ENCODE measurements at regions not wholly inside any gene's neighbourhood (a gene's known extent, or its start where the extent isn't known, plus 50 kb on each side); places are given as distances from the start of the nearest gene placed in this dataset.

DNA sequence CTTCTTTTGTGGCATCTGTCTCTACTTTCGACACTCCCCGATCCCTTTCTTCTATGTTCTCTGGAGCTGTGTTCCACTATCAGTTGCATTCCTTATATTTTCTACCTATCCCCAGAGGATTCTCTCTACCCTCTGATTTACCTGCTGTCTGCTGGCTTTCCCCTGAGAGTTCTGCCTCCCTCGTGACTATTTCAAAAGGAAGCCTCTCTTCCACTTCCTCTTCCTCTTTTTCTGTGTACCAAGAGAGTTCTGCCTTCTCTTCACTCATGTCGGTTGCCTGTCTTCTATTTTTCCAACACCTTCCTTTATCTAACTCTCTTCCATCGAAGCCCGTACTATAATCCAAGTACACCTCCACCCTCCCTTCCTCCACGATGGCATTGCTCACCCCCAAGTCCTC lies 631.7 kb downstream of the SMARCA1 start:
- Histone ChIP-seq H3K4me3 (ENCODE audit: low read length) (no peak overlapping the region), H3K9me3 (replicated peaks; ENCODE audit: insufficient read depth, low read length) (no peaks in the 10 kb centered on the region), H3K79me2 (ENCODE audit: low read length) (no peaks in the 10 kb centered on the region), H3K9me2 (replicated peaks; ENCODE audit: insufficient read depth, low read length) (no peaks in the 10 kb centered on the region), H3K27me3 (replicated peaks; ENCODE audit: insufficient read depth, low read length) (no peaks in the 10 kb centered on the region), H3K36me3 (replicated peaks; ENCODE audit: insufficient read depth, low read length) (no peaks in the 10 kb centered on the region), H3K9ac (ENCODE audit: low read length) (no peak overlapping the region), H2AFZ (ENCODE audit: low read length) (no peak overlapping the region), H3K4me2 (ENCODE audit: low read depth, low read length) (no peak overlapping the region), H3F3A (ENCODE audit: insufficient read depth, low read length) (no peaks in the 10 kb centered on the region), H3K27ac (ENCODE audit: low read length) (no peak overlapping the region), H4K20me1 (ENCODE audit: insufficient read depth, low read length) (no peaks in the 10 kb centered on the region), H3K4me1 (ENCODE audit: low read length) (no peaks in the 10 kb centered on the region)
- no peak for DNase-seq
- TF ChIP-seq, protein P1, sequence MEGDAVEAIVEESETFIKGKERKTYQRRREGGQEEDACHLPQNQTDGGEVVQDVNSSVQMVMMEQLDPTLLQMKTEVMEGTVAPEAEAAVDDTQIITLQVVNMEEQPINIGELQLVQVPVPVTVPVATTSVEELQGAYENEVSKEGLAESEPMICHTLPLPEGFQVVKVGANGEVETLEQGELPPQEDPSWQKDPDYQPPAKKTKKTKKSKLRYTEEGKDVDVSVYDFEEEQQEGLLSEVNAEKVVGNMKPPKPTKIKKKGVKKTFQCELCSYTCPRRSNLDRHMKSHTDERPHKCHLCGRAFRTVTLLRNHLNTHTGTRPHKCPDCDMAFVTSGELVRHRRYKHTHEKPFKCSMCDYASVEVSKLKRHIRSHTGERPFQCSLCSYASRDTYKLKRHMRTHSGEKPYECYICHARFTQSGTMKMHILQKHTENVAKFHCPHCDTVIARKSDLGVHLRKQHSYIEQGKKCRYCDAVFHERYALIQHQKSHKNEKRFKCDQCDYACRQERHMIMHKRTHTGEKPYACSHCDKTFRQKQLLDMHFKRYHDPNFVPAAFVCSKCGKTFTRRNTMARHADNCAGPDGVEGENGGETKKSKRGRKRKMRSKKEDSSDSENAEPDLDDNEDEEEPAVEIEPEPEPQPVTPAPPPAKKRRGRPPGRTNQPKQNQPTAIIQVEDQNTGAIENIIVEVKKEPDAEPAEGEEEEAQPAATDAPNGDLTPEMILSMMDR (IDR thresholded peaks at IDR 0.05; ENCODE audit: low read length) = no peak
- no peak for TF ChIP-seq EZH2 (optimal IDR thresholded peaks at IDR 0.05; ENCODE audit: low read depth, low read length)
- no peak for TF ChIP-seq EZH2phosphoT487 (IDR thresholded peaks at IDR 0.05; ENCODE audit: low read length)

DNA sequence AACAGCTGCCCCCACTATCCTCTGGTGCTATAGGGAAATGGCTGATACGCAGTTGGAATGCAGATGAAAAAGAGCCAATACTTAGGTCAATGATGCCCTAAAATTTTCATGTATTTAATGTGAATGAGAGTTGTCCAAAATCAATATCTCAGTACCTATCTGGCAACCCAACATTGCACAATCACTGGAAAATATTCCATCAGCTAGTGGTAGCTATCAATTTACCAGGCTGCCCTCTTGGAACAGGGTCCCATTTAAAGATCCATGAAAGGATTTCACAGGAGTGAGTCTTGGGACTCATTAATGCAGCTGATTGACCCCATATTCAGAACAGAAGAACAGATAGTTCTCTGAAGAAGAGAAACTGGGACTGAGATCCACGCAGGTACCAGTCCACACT lies 638.9 kb downstream of the SMARCA1 start:
- Histone ChIP-seq H3K79me2 (ENCODE audit: low read length) (no peaks in the 10 kb centered on the region), H4K20me1 (ENCODE audit: insufficient read depth, low read length) (no peaks in the 10 kb centered on the region), H3K27ac (ENCODE audit: low read length) (no peak overlapping the region), H3K27me3 (replicated peaks; ENCODE audit: insufficient read depth, low read length) (no peaks in the 10 kb centered on the region), H3K4me2 (ENCODE audit: low read depth, low read length) (no peak overlapping the region), H3K9ac (ENCODE audit: low read length) (no peak overlapping the region), H3F3A (ENCODE audit: insufficient read depth, low read length) (no peaks in the 10 kb centered on the region), H2AFZ (ENCODE audit: low read length) (no peak overlapping the region), H3K36me3 (replicated peaks; ENCODE audit: insufficient read depth, low read length) (no peaks in the 10 kb centered on the region), H3K4me3 (ENCODE audit: low read length) (no peak overlapping the region), H3K4me1 (ENCODE audit: low read length) (no peaks in the 10 kb centered on the region), H3K9me2 (replicated peaks; ENCODE audit: insufficient read depth, low read length) (no peaks in the 10 kb centered on the region), H3K9me3 (replicated peaks; ENCODE audit: insufficient read depth, low read length) (no peaks in the 10 kb centered on the region)
- no peak for DNase-seq
- TF ChIP-seq EZH2 (optimal IDR thresholded peaks at IDR 0.05; ENCODE audit: low read depth, low read length) = no peak
- TF ChIP-seq, protein P1 (IDR thresholded peaks at IDR 0.05; ENCODE audit: low read length) = no peak
- no peak for TF ChIP-seq EZH2phosphoT487 (IDR thresholded peaks at IDR 0.05; ENCODE audit: low read length)

DNA sequence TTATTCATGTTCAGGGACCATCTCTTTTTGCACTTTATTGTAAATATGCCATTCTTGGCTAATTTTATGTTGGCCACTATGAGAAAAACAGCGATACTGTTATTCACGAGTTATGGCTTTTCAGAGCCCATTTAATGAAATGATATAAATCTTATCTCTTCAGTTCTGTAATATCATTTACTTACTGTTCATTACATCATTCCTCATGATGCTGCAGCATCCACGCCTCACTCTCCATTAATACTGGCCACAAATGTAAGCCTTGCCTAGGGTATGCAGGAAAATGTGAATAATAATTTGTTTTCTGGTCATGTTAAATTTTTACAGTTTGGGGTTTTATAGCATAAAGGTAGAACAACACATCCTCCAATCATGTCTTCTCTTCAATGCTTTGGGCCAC lies 639.6 kb downstream of the SMARCA1 start:
- no peaks in the 10 kb centered on the region for H3F3A ChIP-seq (ENCODE audit: insufficient read depth, low read length)
- TF ChIP-seq EZH2 (optimal IDR thresholded peaks at IDR 0.05; ENCODE audit: low read depth, low read length) (no peak), EZH2phosphoT487 (IDR thresholded peaks at IDR 0.05; ENCODE audit: low read length) (no peak)
- TF ChIP-seq, protein P1 (IDR thresholded peaks at IDR 0.05; ENCODE audit: low read length) = no peak
- no peaks in the 10 kb centered on the region for H3K36me3 ChIP-seq (replicated peaks; ENCODE audit: insufficient read depth, low read length)
- peaks cover 4% of the 10 kb centered on the region; the same call in 1 of the 2 replicates for H3K4me1 ChIP-seq (ENCODE audit: low read length)
- no peak overlapping the region for H3K9ac ChIP-seq (ENCODE audit: low read length)
- no peaks in the 10 kb centered on the region for H3K9me2 ChIP-seq (replicated peaks; ENCODE audit: insufficient read depth, low read length)
- no peaks in the 10 kb centered on the region for H4K20me1 ChIP-seq (ENCODE audit: insufficient read depth, low read length)
- H3K27me3 ChIP-seq (replicated peaks; ENCODE audit: insufficient read depth, low read length) = no peaks in the 10 kb centered on the region
- H2AFZ ChIP-seq (ENCODE audit: low read length) = no peak overlapping the region
- H3K4me2 ChIP-seq (ENCODE audit: low read depth, low read length) = no peak overlapping the region
- no peak overlapping the region for H3K4me3 ChIP-seq (ENCODE audit: low read length)
- DNase-seq = no peak
- no peak overlapping the region for H3K27ac ChIP-seq (ENCODE audit: low read length)
- no peaks in the 10 kb centered on the region for H3K9me3 ChIP-seq (replicated peaks; ENCODE audit: insufficient read depth, low read length)
- no peaks in the 10 kb centered on the region for H3K79me2 ChIP-seq (ENCODE audit: low read length)
